Small intestine (tissue), 7 donors: ENCODE measurements at regions not wholly inside any gene's neighbourhood (a gene's known extent, or its start where the extent isn't known, plus 50 kb on each side); places are given as distances from the start of the nearest gene placed in this dataset.

Source experiments
- DNase-seq, 2 donors: peaks; one replicate each; pipeline versions ENCODE4 v3.0.0 to v3.0.0-alpha.2; 2013
- FAIRE-seq: peaks from 2 replicates; lab custom pipeline; 2012; peaks lifted over from hg19 to GRCh38; lab: Jason Lieb, UNC
- H3K27ac ChIP-seq, 3 donors: one replicate each; pipeline ENCODE4 v1.5.1; 2013; ENCODE audit warnings: low read length in 2 of 3, mild to moderate bottlenecking in 2 of 3, control low read depth in 1 of 3, inconsistent platforms in 1 of 3, low read depth in 1 of 3, moderate library complexity in 1 of 3
- H3K27me3 ChIP-seq, 3 donors: one replicate each; pipeline ENCODE4 v1.6.1; 2013; ENCODE audit warnings: low read length in 3 of 3, inconsistent platforms in 1 of 3; ENCODE audit not compliant: control insufficient read depth in 3 of 3, insufficient read depth in 3 of 3
- H3K36me3 ChIP-seq, 3 donors: one replicate each; pipeline ENCODE4 v1.6.1; 2013; ENCODE audit warnings: low read length in 3 of 3, inconsistent platforms in 1 of 3, low read depth in 1 of 3, mild to moderate bottlenecking in 1 of 3, moderate library complexity in 1 of 3; ENCODE audit not compliant: control insufficient read depth in 3 of 3, insufficient read depth in 2 of 3
- H3K4me1 ChIP-seq, 3 donors: one replicate each; pipeline ENCODE4 v1.6.1; 2013; ENCODE audit warnings: low read length in 2 of 3, inconsistent platforms in 1 of 3, low read depth in 1 of 3, mild to moderate bottlenecking in 1 of 3, moderate library complexity in 1 of 3; ENCODE audit not compliant: control insufficient read depth in 3 of 3, insufficient read depth in 2 of 3
- H3K4me3 ChIP-seq, 3 donors: one replicate each; pipeline ENCODE4 v1.5.1; 2013; ENCODE audit warnings: low read length in 3 of 3, control low read depth in 1 of 3, inconsistent platforms in 1 of 3, low read depth in 1 of 3, mild to moderate bottlenecking in 1 of 3, moderate library complexity in 1 of 3
- H3K9me3 ChIP-seq, 2 donors: one replicate each; pipeline ENCODE4 v1.6.1; 2013; ENCODE audit warnings: low read depth in 1 of 2, low read length in 1 of 2; ENCODE audit not compliant: control insufficient read depth in 2 of 2, insufficient read depth in 1 of 2
- WGBS, 3 donors: extraction: QIAGEN DNeasy Blood & Tissue Kit; methylation state at CpG; one replicate each; pipeline ENCODE4 v1.1.7; 2013; 5-methylcytosine and 5-hydroxymethylcytosine counted together
- donor health status: healthy with polysubstance abuse.
- donor health status: control.
- donor health status: control.
- donor health status: Bipolar disorder and iron deficiency.
- donor health status: healthy.

- no peaks in the 10 kb centered on the region for H3K27me3 ChIP-seq
- no peaks in the 10 kb centered on the region for H3K4me1 ChIP-seq
- 64 to 85% (median 65%) methylated on average over 2 of the region's 2 CpGs for WGBS, 3 donors
- H3K9me3 ChIP-seq, result peaks cover 4 to 17% of the 10 kb centered on the region in 2 donors
- H3K4me3 ChIP-seq, result no peak overlapping the region
- DNase-seq (no peak), FAIRE-seq (no peak)
- H3K36me3 ChIP-seq, result no peaks in the 10 kb centered on the region
- no peak overlapping the region for H3K27ac ChIP-seq
Observed at GRCh38 chr11:37532271-37532670, 934.2 kb upstream of the RAG2 start.

GRCh38 chr11:37527545-37527944, 929.5 kb upstream of the RAG2 start:
- no peak overlapping the region for H3K4me3 ChIP-seq
- no peaks in the 10 kb centered on the region for H3K36me3 ChIP-seq
- FAIRE-seq (no peak), DNase-seq (no peak)
- H3K9me3 ChIP-seq, result peaks cover 4 to 17% of the 10 kb centered on the region in 2 donors
- no peaks in the 10 kb centered on the region for H3K4me1 ChIP-seq
- 84 to 95% (median 92%) methylated on average over 1 of the region's 1 CpG for WGBS, 3 donors
- no peaks in the 10 kb centered on the region for H3K27me3 ChIP-seq
- no peak overlapping the region for H3K27ac ChIP-seq

- no peaks in the 10 kb centered on the region for H3K4me1 ChIP-seq
- no peak overlapping the region for H3K27ac ChIP-seq
- DNase-seq (peak in 1 of 2 donors; percentile 12), FAIRE-seq (no peak)
- no peaks in the 10 kb centered on the region for H3K27me3 ChIP-seq
- H3K9me3 ChIP-seq, result peaks cover 4 to 16% of the 10 kb centered on the region in 2 donors
- no peak overlapping the region for H3K4me3 ChIP-seq
- H3K36me3 ChIP-seq, result no peaks in the 10 kb centered on the region
Observed at GRCh38 chr11:37525336-37525735, 927.3 kb upstream of the RAG2 start.

- DNase-seq, result no peak
- H3K27ac ChIP-seq, result no peak overlapping the region
- no peaks in the 10 kb centered on the region for H3K27me3 ChIP-seq
- no peaks in the 10 kb centered on the region for H3K4me1 ChIP-seq
- no peaks in the 10 kb centered on the region for H3K36me3 ChIP-seq
- peaks cover 0 to 9% of the 10 kb centered on the region in 2 donors for H3K9me3 ChIP-seq
- no peak for FAIRE-seq
- no peak overlapping the region for H3K4me3 ChIP-seq
Observed at GRCh38 chr11:37519781-37520180, 921.7 kb upstream of the RAG2 start.

GRCh38 chr11:37512156-37512780, 914.2 kb upstream of the RAG2 start:
- H3K4me1 ChIP-seq, result peaks cover 0 to 10% (median 0%) of the 10 kb centered on the region in 3 donors
- H3K36me3 ChIP-seq, result no peaks in the 10 kb centered on the region
- H3K9me3 ChIP-seq, result peaks cover 0 to 8% of the 10 kb centered on the region in 2 donors
- 85 to 95% (median 94%) methylated on average over 1 of the region's 1 CpG for WGBS, 3 donors
- no peak overlapping the region for H3K4me3 ChIP-seq
- no peak overlapping the region for H3K27ac ChIP-seq
- DNase-seq, result peak in 1 of 2 donors; percentile 11
- no peaks in the 10 kb centered on the region for H3K27me3 ChIP-seq
- no peak for FAIRE-seq

- FAIRE-seq (no peak), DNase-seq (peak in 1 of 2 donors; percentile 51)
- no peaks in the 10 kb centered on the region for H3K27me3 ChIP-seq
- peak overlapping the region in 1 of 3 donors; percentile 39 for H3K27ac ChIP-seq
- H3K9me3 ChIP-seq, result peaks cover 0 to 6% of the 10 kb centered on the region in 2 donors
- H3K4me3 ChIP-seq, result no peak overlapping the region
- no peaks in the 10 kb centered on the region for H3K36me3 ChIP-seq
- peaks cover 0 to 10% (median 0%) of the 10 kb centered on the region in 3 donors for H3K4me1 ChIP-seq
- WGBS, 3 donors, result 81 to 88% (median 85%) methylated on average over 1 of the region's 1 CpG
Observed at GRCh38 chr11:37511425-37511933, 913.4 kb upstream of the RAG2 start.

- WGBS, 3 donors, result 62 to 88% (median 70%) methylated on average over 2 of the region's 2 CpGs
Observed at GRCh38 chr11:37509506-37509905, 911.5 kb upstream of the RAG2 start.

GRCh38 chr11:37506531-37506930, 908.5 kb upstream of the RAG2 start:
- FAIRE-seq (no peak), DNase-seq (no peak)
- H3K36me3 ChIP-seq, result no peaks in the 10 kb centered on the region
- peaks cover 0 to 37% (median 3%) of the 10 kb centered on the region in 3 donors for H3K4me1 ChIP-seq
- H3K27ac ChIP-seq, result peak overlapping the region in 1 of 3 donors; percentile 87
- no peak overlapping the region for H3K4me3 ChIP-seq
- 68 to 85% (median 75%) methylated on average over 4 of the region's 4 CpGs for WGBS, 3 donors
- H3K27me3 ChIP-seq, result no peaks in the 10 kb centered on the region
- H3K9me3 ChIP-seq, result peaks cover 0 to 3% of the 10 kb centered on the region in 2 donors

More at GRCh38 chr11:37509506-37509905, 911.5 kb upstream of the RAG2 start:
- peaks cover 0 to 3% of the 10 kb centered on the region in 2 donors for H3K9me3 ChIP-seq
- no peak overlapping the region for H3K27ac ChIP-seq
- H3K36me3 ChIP-seq, result no peaks in the 10 kb centered on the region
- no peaks in the 10 kb centered on the region for H3K27me3 ChIP-seq
- peaks cover 0 to 20% (median 0%) of the 10 kb centered on the region in 3 donors for H3K4me1 ChIP-seq
- FAIRE-seq (no peak), DNase-seq (no peak)
- H3K4me3 ChIP-seq, result no peak overlapping the region
